ENCODE measurements at regions not wholly inside any gene's neighbourhood (a gene's known extent, or its start where the extent isn't known, plus 50 kb on each side); places are given as distances from the start of the nearest gene placed in this dataset.

DNA sequence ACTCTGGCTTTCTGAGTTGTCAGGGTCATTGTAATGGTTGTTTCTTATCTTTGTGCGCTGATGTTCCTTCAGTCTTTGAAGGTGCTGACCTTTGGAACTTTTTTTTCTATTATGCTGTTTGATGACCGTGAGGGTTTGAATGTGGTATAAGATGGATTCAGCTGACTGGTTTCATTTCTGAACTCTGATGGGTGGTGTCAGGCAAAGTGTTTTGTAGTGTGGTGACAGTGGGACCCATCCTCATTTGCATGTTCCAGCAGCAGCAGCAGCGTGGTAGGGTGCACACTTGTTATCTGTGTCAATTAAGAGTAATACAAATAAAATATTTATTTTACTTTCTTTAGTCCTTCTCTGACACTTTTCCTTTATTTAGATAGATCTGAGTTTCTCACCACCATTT, 227.7 kb upstream of the PRR16 start:
- TF ChIP-seq RB1 (IDR thresholded peaks at IDR 0.05; ENCODE audit: low read depth) (no peak), CTBP1 (IDR thresholded peaks at IDR 0.05; ENCODE audit: borderline replicate concordance) (no peak), JUND (IDR thresholded peaks at IDR 0.05; ENCODE audit: borderline replicate concordance, low read depth, low read length) (no peak), JUND (tag; IDR thresholded peaks at IDR 0.05; ENCODE audit: borderline replicate concordance, low read depth, low read length) (no peak), TCF7L2 (IDR thresholded peaks at IDR 0.05; ENCODE audit: low read depth, low read length) (no peak)
- TF ChIP-seq, protein P1, sequence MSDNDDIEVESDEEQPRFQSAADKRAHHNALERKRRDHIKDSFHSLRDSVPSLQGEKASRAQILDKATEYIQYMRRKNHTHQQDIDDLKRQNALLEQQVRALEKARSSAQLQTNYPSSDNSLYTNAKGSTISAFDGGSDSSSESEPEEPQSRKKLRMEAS (CRISPR knock-in tag; IDR thresholded peaks at IDR 0.05) = no peak

Data from K562 (cell line).